HG03354 (cell line): ENCODE measurements at regions not wholly inside any gene's neighbourhood (a gene's known extent, or its start where the extent isn't known, plus 50 kb on each side); places are given as distances from the start of the nearest gene placed in this dataset.
A peak's percentile ranks its signal among the peaks of the same experiment; 100 is the strongest.
"Not testable (repeated sequence)": the region's sequence is repeated elsewhere in the genome, so short reads cannot be mapped to it uniquely, and the experiment has no call there.

Source experiments
- ATAC-seq: cut with Tn5 transposase; IDR thresholded peaks from one replicate; pipeline ENCODE4 v1.9.1; 2021; ENCODE audit warnings: mild to moderate bottlenecking; ENCODE audit not compliant: unreplicated experiment, poor library complexity, severe bottlenecking

DNA sequence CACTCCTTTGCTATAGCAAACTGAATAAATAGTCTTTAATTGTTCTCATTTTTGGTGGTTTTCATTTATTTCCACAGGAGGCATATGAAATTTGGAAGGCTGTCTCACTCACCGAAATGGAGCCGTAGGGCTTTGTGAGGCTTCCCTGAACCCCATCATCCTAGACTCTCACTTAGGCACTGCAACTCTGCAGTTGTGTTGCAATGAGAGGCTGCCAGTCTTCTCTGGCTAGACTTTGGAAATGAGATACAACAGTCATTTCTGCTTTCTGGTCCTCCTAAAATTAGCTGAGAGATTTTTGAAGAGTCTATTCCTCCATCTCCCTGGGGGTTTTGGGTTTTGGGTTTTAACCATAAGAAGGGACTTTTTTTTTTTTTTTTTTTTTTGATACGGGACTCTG, 146.5 kb downstream of the SH3BGRL start:
- ATAC-seq, result no peak

DNA sequence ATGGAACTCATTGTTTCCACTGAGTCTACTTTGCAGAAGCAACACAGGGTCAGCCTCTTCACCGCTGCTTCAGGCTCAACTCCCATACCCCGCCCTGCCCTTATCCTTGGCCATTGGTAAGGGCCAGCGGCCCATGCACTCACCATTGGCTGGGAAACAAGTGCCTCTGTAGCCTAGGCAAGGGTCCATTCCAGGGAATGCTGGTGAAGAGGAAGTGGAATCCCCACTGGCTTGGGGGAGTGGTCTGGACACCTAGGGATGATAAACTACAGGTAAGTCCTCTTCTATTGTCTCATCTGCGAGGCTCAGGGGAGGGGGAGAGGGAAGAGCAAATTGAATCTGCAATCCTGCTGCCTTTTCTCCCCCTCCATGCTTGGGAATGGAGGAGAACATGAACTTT, 153.1 kb downstream of the SH3BGRL start:
- ATAC-seq, result no peak

DNA sequence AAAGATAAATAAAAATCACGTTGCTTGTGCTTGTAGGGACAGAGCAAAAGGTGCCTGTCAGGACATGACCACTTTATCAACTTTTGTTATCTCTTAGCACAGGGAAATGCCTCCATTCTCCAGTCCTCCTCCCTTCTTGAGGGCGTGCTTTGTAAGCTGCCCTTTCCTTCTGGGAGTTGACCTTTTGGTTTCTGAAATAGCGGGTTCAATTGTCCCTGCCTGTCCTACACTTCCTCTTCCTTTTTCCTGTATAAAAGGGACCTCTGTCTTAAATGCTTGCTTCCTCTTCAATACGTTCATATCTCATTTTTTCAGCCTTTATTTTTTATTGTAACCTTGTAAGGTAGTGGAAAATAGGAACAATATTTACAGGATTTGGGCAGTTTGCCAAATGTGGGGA, 153.5 kb downstream of the SH3BGRL start:
- no peak for ATAC-seq

DNA sequence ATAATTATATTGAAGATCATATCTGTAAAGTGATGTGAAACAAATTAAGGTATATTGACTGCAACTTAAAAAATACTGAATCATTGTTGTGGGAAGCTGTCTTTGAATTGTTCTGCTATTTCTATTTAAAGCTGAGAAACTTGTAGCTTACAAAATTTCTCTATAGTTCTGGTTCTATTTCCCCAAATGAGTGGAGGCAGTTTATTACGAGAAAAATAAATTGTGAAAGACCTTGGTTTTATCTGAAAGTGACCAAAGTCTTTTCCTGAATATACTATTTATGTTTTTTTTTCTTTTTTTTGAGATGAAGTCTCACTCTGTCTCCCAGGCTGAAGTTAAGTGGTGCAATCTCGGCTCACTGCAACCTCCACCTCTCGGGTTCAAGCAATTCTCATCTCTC, 165.4 kb downstream of the SH3BGRL start:
- no peak for ATAC-seq

DNA sequence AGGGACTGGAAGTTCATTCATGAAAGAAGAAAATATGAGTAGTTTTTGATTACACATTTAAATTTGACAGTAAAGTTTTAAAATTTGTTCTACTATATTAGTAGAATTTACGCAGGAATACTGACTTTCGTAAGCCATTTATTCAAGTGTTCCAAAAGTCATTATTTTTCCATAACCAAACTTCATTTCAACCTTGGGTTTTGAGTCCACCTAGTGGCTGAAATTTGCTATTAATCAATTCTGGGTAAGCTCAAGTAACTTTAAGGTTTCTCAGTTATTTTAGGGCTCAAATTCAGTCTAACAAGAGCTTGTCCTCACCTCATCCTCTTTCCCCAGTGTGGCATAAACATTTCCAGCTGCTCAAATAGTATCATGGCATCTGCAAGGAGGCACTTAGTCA, 175.4 kb downstream of the SH3BGRL start:
- ATAC-seq, result no peak

DNA sequence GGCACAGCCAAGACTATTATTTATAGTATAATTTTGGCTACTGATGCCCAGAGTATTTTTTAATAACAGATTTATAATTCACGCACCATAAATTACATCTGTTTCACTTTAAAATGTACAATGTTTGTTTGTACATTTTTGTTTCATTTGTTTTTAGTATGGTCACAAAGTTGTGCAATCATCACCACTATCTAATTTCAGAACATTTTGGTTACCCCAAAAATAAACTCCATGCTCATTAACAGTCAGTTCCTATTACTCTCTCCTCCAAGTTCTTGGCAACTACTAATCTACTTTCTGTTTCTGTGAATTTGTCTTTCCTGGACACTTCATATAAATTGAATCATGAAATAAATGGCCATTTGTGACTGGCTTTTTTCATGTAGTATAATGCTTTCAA, 176.7 kb downstream of the SH3BGRL start:
- ATAC-seq, result no peak

DNA sequence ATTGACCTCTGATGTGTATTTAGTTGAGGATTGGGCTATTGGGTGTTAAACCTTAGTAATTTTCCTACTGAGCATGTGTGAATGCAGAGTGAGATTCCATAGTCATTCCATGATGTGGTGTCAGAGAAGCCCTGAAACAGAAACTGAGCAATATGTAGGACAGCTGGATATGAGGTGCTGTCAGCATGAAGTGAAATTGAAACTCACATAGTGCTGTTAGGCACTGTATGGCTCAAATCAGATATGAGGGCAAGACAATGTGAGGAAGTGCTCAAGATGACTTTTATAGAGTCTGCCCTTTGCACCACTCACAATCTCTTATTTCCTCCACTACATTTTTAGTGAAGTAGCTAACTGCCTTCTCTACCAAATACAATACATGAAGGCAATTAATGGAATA, 188.3 kb downstream of the SH3BGRL start:
- peak; percentile 85 for ATAC-seq

DNA sequence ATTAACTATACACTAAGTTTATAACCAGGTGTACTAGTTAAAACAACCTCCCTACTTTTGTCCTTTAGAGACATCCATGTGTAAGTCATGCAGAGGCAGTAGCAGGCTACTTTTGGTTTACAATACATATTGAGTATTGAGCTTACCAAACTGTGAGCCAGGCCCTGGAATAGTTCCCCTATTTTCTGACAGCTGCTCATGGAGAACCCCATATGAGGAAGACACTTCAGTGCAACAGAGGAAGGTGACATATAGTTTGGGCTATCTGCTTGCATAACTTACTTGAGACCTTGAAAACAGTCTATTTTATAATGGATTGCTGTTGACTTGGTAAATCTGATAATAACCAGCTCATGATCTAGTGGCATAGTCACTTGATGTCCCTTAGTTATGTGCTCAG, 190.5 kb downstream of the SH3BGRL start:
- ATAC-seq, result no peak

DNA sequence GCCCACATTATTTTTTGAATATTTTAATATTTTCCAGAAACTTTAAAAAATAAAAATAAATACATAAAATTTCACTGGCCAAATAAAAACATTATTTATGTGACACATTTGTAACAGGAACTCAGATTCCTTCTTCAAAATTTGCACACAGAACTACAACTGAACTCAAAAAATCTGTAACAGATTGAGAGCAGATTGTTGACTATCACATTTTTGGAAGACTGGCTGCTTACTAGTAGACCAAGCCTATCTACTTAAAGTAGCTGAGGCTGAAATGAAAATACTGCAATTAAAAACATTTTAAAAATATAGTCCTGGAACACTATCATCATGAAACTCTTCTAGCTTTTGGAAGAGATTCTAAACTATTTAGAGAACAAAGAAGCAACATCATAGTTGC, 203.9 kb downstream of the SH3BGRL start:
- ATAC-seq, result no peak

DNA sequence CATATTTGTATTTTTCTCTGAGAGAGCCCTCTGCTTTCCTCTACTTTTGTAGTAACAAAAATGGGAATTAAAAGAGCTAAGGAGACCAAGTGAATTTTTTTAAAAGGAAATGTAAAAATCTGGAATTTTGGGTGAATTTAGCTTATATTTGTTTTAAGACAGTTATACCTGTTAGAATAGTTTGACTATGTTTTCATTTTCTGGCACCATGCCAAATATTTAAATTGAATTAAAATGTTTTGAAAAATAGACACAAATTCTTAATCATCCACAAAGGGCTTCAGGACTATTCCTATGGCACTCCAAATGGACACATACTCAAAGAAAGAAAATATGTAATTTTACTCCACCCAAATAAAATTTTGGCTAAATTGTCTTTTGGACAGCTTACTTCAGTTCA, 209.6 kb downstream of the SH3BGRL start:
- no peak for ATAC-seq

DNA sequence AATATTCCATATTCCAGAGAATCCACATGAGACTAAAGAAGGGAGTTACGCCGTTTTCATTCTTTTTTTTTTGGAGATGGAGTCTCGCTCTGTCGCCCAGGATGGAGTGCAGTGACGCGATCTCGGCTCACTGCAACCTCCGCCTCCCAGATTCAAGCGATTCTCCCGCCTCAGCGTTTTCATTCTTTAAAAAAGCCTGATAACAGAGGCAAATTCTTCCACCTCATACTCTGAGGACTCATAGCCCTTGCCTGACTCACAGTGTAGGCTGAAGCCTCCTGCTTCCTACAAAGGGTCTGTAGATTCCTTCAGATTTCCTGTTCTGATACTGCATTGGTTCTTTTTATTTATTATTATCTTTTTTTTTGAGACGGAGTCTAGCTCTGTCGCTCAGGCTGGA, 210.5 kb downstream of the SH3BGRL start:
- no peak for ATAC-seq

DNA sequence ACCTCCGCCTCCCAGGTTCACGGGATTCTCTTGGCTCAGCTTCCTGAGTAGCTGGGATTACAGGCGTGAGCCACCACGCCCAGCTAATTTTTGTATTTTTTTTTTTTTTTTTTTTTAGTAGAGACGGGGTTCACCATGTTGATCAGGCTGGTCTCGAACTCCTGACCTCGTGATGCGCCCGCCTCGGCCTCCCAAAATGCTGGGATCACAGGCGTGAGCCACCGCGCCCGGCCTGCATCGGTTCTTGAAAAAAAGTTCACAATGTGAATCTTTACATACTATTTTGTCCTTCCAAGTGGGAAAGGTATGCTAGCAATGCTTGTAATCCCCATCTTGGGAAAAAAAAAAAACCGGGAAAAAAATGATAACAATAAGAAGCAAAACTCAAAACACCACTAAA, 211.0 kb downstream of the SH3BGRL start:
- not testable (repeated sequence) for ATAC-seq

DNA sequence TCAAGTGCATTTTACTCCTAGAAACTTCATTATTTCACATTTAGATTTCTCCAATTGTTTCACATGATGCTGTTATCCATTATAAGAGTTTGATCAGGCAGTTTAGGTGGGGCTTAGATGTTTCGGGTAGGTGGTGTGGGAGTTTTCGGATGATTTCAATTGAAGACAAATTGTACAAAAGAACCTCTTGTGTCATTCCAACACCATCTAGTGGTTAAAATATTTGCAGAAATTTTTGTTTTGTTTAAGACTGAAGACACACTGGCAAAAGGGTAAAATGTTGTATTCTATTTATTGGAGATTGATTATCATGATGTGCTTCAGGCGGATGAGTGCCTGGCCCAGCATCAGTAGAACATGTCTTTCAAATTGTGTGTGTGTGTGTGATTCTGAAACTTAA, 212.7 kb downstream of the SH3BGRL start:
- no peak for ATAC-seq
